HEK293T (cell line): ENCODE measurements at regions not wholly inside any gene's neighbourhood (a gene's known extent, or its start where the extent isn't known, plus 50 kb on each side); places are given as distances from the start of the nearest gene placed in this dataset.
"Not testable (repeated sequence)": the region's sequence is repeated elsewhere in the genome, so short reads cannot be mapped to it uniquely, and the experiment has no call there.

ENCODE experiments used
- CTCF ChIA-PET: fragments of 350-600 bp; formaldehyde crosslinking; extraction: SDS; loops from one replicate; lab custom pipeline; 2021; ENCODE audit warnings: antibody characterized with exemption, inconsistent platforms; lab: Yijun Ruan, JAX
- POLR2A ChIA-PET: fragments of 350-600 bp; formaldehyde crosslinking; extraction: SDS; loops from one replicate; lab custom pipeline; 2020; ENCODE audit warnings: antibody characterized with exemption, inconsistent platforms; lab: Yijun Ruan, JAX
- DNase-seq: peaks from one replicate; pipeline ENCODE4 v3.0.0; 2012; ENCODE audit warnings: mixed read lengths; ENCODE audit errors: extremely low spot score
- ARNT ChIP-seq: fragments of 450-650 bp; IDR thresholded peaks from 2 replicates; pipeline ENCODE4 v1.6.1; 2017; ENCODE audit warnings: mild to moderate bottlenecking
- BHLHE40 ChIP-seq: fragments of 450-650 bp; IDR thresholded peaks from 2 replicates; pipeline ENCODE4 v1.6.1; 2016; ENCODE audit warnings: mild to moderate bottlenecking, moderate library complexity, borderline replicate concordance
- CTBP1 ChIP-seq: fragments of 450-650 bp; IDR thresholded peaks from 2 replicates; pipeline ENCODE4 v1.6.1; 2016; ENCODE audit warnings: borderline replicate concordance
- ELF4 ChIP-seq: fragments of 450-650 bp; IDR thresholded peaks from 2 replicates; pipeline ENCODE4 v1.6.1; 2017; ENCODE audit warnings: antibody characterized with exemption
- FOXA1 ChIP-seq: fragments of 450-650 bp; IDR thresholded peaks from 2 replicates; pipeline ENCODE4 v1.6.1; 2016; ENCODE audit warnings: mild to moderate bottlenecking
- FOXK2 ChIP-seq: fragments of 450-650 bp; IDR thresholded peaks from 2 replicates; pipeline ENCODE4 v1.6.1; 2016; ENCODE audit warnings: mild to moderate bottlenecking
- FOXM1 ChIP-seq: fragments of 450-650 bp; IDR thresholded peaks from 2 replicates; pipeline ENCODE4 v1.6.1; 2017; ENCODE audit warnings: mild to moderate bottlenecking, borderline replicate concordance
- HDGF ChIP-seq: fragments of 450-650 bp; IDR thresholded peaks from 2 replicates; pipeline ENCODE4 v1.6.1; 2017; ENCODE audit warnings: antibody characterized with exemption, borderline replicate concordance
- L3MBTL2 ChIP-seq: fragments of 450-650 bp; conservative IDR thresholded peaks from 2 replicates; pipeline ENCODE4 v1.6.1; 2016; ENCODE audit warnings: mild to moderate bottlenecking
- LEF1 ChIP-seq: fragments of 450-650 bp; IDR thresholded peaks from 2 replicates; pipeline ENCODE4 v1.6.1; 2017; ENCODE audit warnings: mild to moderate bottlenecking, borderline replicate concordance
- NFRKB ChIP-seq: fragments of 450-650 bp; IDR thresholded peaks from 2 replicates; pipeline ENCODE4 v1.6.1; 2016; ENCODE audit warnings: mild to moderate bottlenecking, moderate library complexity
- PKNOX1 ChIP-seq: fragments of 450-650 bp; IDR thresholded peaks from 2 replicates; pipeline ENCODE4 v1.6.1; 2016
- SP1 ChIP-seq: fragments of 450-650 bp; IDR thresholded peaks from 2 replicates; pipeline ENCODE4 v1.6.1; 2017
- SUZ12 ChIP-seq: fragments of 450-650 bp; IDR thresholded peaks from 2 replicates; pipeline ENCODE4 v1.6.1; 2016; ENCODE audit warnings: mild to moderate bottlenecking
- TARDBP ChIP-seq: fragments of 450-650 bp; IDR thresholded peaks from 2 replicates; pipeline ENCODE4 v1.6.1; 2016
- ZNF384 ChIP-seq: fragments of 450-650 bp; IDR thresholded peaks from 2 replicates; pipeline ENCODE4 v1.6.1; 2016

- DNase-seq, result no peak
- ChIA-PET CTCF (no interaction called here), POLR2A (no interaction called here)
- TF ChIP-seq CTBP1 (no peak), FOXK2 (no peak), ELF4 (no peak), BHLHE40 (no peak), FOXA1 (no peak), SP1 (no peak), TARDBP (no peak), PKNOX1 (no peak), L3MBTL2 (no peak), ZNF384 (no peak), NFRKB (no peak), ARNT (no peak), LEF1 (no peak), FOXM1 (no peak), SUZ12 (no peak), HDGF (no peak)
Measured at GRCh38 chr2:153420394-153420793, 58.2 kb downstream of the RPRM start.

- POLR2A ChIA-PET, result no interaction called here
- no peak for DNase-seq
- TF ChIP-seq FOXM1, result no peak
- TF ChIP-seq TARDBP, result no peak
Measured at GRCh38 chr2:153417077-153417476, 61.5 kb downstream of the RPRM start.

GRCh38 chr2:153416071-153416470 is 62.5 kb downstream of the RPRM start:
- DNase-seq, result no peak
- CTCF ChIA-PET, result no interaction called here
- POLR2A ChIA-PET, result no interaction called here

More at GRCh38 chr2:153417077-153417476, 61.5 kb downstream of the RPRM start:
- CTCF ChIA-PET, result no interaction called here

GRCh38 chr2:153408710-153409385 is 69.7 kb downstream of the RPRM start:
- CTCF ChIA-PET, result interaction anchor here (0.6 kb wide), 1 partner anchor 57 kb away, joined by 4 read pairs; no protein-coding TSS in a partner anchor
- TF ChIP-seq NFRKB (no peak), L3MBTL2 (no peak), ARNT (no peak), CTBP1 (no peak), ZNF384 (no peak)
- POLR2A ChIA-PET, result no interaction called here
- no peak for DNase-seq

More at GRCh38 chr2:153416071-153416470, 62.5 kb downstream of the RPRM start:
- no peak for TF ChIP-seq TARDBP
- no peak for TF ChIP-seq SP1

GRCh38 chr2:153405196-153405595 is 73.4 kb downstream of the RPRM start:
- no peak for TF ChIP-seq TARDBP
- TF ChIP-seq L3MBTL2, result no peak
- no peak for TF ChIP-seq SP1
- no peak for TF ChIP-seq LEF1
- TF ChIP-seq ZNF384, result no peak
- no peak for TF ChIP-seq NFRKB
- TF ChIP-seq ELF4, result no peak
- TF ChIP-seq FOXK2, result no peak
- no peak for DNase-seq
- ChIA-PET POLR2A (no interaction called here), CTCF (no interaction called here)

- TF ChIP-seq SP1 (no peak), PKNOX1 (no peak), FOXA1 (no peak), ARNT (no peak), SUZ12 (no peak), CTBP1 (no peak), TARDBP (no peak), HDGF (no peak), LEF1 (no peak), ZNF384 (no peak), ELF4 (no peak), NFRKB (no peak), FOXM1 (no peak), BHLHE40 (no peak)
- ChIA-PET CTCF (no interaction called here), POLR2A (no interaction called here)
- DNase-seq, result no peak
Measured at GRCh38 chr2:153404792-153405191, 73.8 kb downstream of the RPRM start.

- no peak for DNase-seq
- CTCF ChIA-PET, result no interaction called here
- POLR2A ChIA-PET, result no interaction called here
- no peak for TF ChIP-seq PKNOX1
- TF ChIP-seq ARNT, result no peak
- TF ChIP-seq HDGF, result no peak
- TF ChIP-seq FOXA1, result no peak
- no peak for TF ChIP-seq LEF1
- no peak for TF ChIP-seq ZNF384
- TF ChIP-seq TARDBP, result no peak
- TF ChIP-seq SP1, result no peak
- no peak for TF ChIP-seq BHLHE40
- TF ChIP-seq L3MBTL2, result no peak
- no peak for TF ChIP-seq ELF4
- no peak for TF ChIP-seq SUZ12
- no peak for TF ChIP-seq FOXM1
- TF ChIP-seq FOXK2, result no peak
- TF ChIP-seq NFRKB, result no peak
Measured at GRCh38 chr2:153403940-153404339, 74.6 kb downstream of the RPRM start.

GRCh38 chr2:153403352-153403751 is 75.2 kb downstream of the RPRM start:
- CTCF ChIA-PET, DNase-seq, POLR2A ChIA-PET: not testable (repeated sequence)
